ENCODE measurements at regions not wholly inside any gene's neighbourhood (a gene's known extent, or its start where the extent isn't known, plus 50 kb on each side); places are given as distances from the start of the nearest gene placed in this dataset.

- TF ChIP-seq EZH2phosphoT487 (IDR thresholded peaks at IDR 0.05; ENCODE audit: insufficient read depth, low read depth), result no peak
- TF ChIP-seq EZH2 (IDR thresholded peaks at IDR 0.05; ENCODE audit: insufficient read depth, poor library complexity, severe bottlenecking), result no peak
These were observed 304.7 kb upstream of the SGK1 start for GRCh38 chr6:134622382-134623173.
